Left colon (tissue), 2 donors: ENCODE measurements at regions not wholly inside any gene's neighbourhood (a gene's known extent, or its start where the extent isn't known, plus 50 kb on each side); places are given as distances from the start of the nearest gene placed in this dataset.
A peak's percentile ranks its signal among the peaks of the same experiment; 100 is the strongest.

Experiments used
- ATAC-seq: fragments of 200-7000 bp; cut with Tn5 transposase; one replicate; pipeline ENCODE4 v1.9.1; 2020; ENCODE audit warnings: mild to moderate bottlenecking, moderate library complexity
- DNase-seq, 2 donors: peaks; one replicate each; pipeline ENCODE4 v3.0.0-alpha.2; 2020
- intact Hi-C, 2 donors: fragments of 100-400 bp; cut with DNase I in 1 of 2; cut with micrococcal nuclease in 1 of 2; formaldehyde crosslinking; loops; one replicate each; pipeline versions ENCODE4 v1.11.2 to v1.14.0; 2022; cut with DNase I, micrococcal nuclease
- donor health status: DM: no; HTN: no; CAD: no.
- donor health status: DM: yes; HTN: yes; CAD: no.

GRCh38 chr4:10185518-10186227, 69.1 kb upstream of the WDR1 start:
- intact Hi-C loops = no loop called here
- ATAC-seq = no peak
- no peak for DNase-seq

- intact Hi-C loops = no loop called here
- no peak for DNase-seq
- no peak for ATAC-seq
Observed at GRCh38 chr4:10184501-10184938, 67.9 kb upstream of the WDR1 start.

GRCh38 chr4:10184041-10184440, 67.4 kb upstream of the WDR1 start:
- intact Hi-C loops = no loop called here
- ATAC-seq (no peak), DNase-seq (no peak)

- ATAC-seq (peak; percentile 36), DNase-seq (no peak)
- intact Hi-C loops = no loop called here
Observed at GRCh38 chr4:10183462-10183861, 66.9 kb upstream of the WDR1 start.

- no peak for ATAC-seq
- intact Hi-C loops = no loop called here
- no peak for DNase-seq
Observed at GRCh38 chr4:10182446-10183424, 66.1 kb upstream of the WDR1 start.

GRCh38 chr4:10181745-10182445, 65.3 kb upstream of the WDR1 start:
- ATAC-seq = no peak

GRCh38 chr4:10180927-10181744, 64.5 kb upstream of the WDR1 start:
- ATAC-seq (no peak), DNase-seq (no peak)
- intact Hi-C loops = no loop called here

More at GRCh38 chr4:10181745-10182445, 65.3 kb upstream of the WDR1 start:
- intact Hi-C loops = no loop called here
- no peak for DNase-seq

GRCh38 chr4:10180603-10180926, 64.0 kb upstream of the WDR1 start:
- ATAC-seq = no peak
- intact Hi-C loops = no loop called here
- no peak for DNase-seq

GRCh38 chr4:10179957-10180602, 63.5 kb upstream of the WDR1 start:
- intact Hi-C loops = no loop called here
- ATAC-seq (no peak), DNase-seq (no peak)

- intact Hi-C loops = no loop called here
- ATAC-seq (no peak), DNase-seq (no peak)
Observed at GRCh38 chr4:10178763-10179162, 62.2 kb upstream of the WDR1 start.

GRCh38 chr4:10175626-10176025, 59.0 kb upstream of the WDR1 start:
- intact Hi-C loops = no loop called here
- ATAC-seq (no peak), DNase-seq (no peak)

- DNase-seq = peak; percentile 48 to 62
Observed at GRCh38 chr4:10173754-10174749, 57.5 kb upstream of the WDR1 start.

GRCh38 chr4:10173037-10173753, 56.6 kb upstream of the WDR1 start:
- intact Hi-C loops = no loop called here
- ATAC-seq (peak; percentile 16), DNase-seq (no peak)

More at GRCh38 chr4:10173754-10174749, 57.5 kb upstream of the WDR1 start:
- intact Hi-C loops = no loop called here
- ATAC-seq = peak; percentile 57

GRCh38 chr4:10172278-10172921, 55.8 kb upstream of the WDR1 start:
- no peak for DNase-seq
- ATAC-seq = no peak
- intact Hi-C loops = no loop called here

- no peak for DNase-seq
- intact Hi-C loops = no loop called here
- ATAC-seq = peak; percentile 85
Observed at GRCh38 chr4:10171055-10171454, 54.5 kb upstream of the WDR1 start.

- DNase-seq = no peak
- intact Hi-C loops = no loop called here
- no peak for ATAC-seq
Observed at GRCh38 chr4:10169839-10170387, 53.3 kb upstream of the WDR1 start.
